ENCODE measurements at regions not wholly inside any gene's neighbourhood (a gene's known extent, or its start where the extent isn't known, plus 50 kb on each side); places are given as distances from the start of the nearest gene placed in this dataset.
"Not testable (repeated sequence)": the region's sequence is repeated elsewhere in the genome, so short reads cannot be mapped to it uniquely, and the experiment has no call there.

DNA sequence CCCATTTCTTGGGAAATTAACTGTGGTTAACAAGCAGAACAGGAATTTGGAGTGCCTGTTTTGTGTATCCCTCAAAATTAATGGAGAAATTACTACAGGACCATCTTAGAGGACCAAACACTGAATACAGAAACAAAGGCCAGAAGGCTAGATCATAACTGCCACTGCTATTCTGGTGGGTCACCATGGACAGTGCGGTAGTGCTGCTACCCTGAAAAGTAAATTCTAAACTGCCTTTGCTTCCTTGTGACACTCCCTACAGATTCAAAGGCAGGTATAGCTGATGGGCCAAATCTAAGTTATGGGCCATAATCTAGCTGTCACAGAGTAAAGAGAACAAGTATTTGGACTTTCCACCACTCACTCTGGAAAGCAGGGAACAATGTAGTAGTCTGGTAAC, 575.8 kb upstream of the ADGRB3 start:
- no peak for DNase-seq (ENCODE audit: low spot score)

DNA sequence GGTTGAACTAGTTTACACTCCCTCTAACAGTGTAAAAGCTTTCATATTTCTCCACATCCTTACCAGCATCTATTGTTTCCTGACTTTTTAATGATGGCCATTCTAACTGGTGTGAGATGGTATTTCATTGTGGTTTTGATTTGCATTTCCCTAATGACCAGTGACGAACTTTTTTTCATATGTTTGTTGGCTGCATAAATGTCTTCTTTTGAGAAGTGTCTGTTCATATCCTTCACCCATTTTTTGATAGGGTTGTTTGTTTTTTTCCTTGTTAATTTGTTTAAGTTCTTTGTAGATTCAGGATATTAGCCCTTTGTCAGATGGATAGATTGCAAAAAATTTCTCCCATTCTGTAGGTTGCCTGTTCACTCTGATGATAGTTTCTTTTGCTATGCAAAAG, 578.5 kb upstream of the ADGRB3 start:
- DNase-seq (ENCODE audit: low spot score), result not testable (repeated sequence)

- DNase-seq (ENCODE audit: low spot score), result no peak
These were observed 580.3 kb upstream of the ADGRB3 start for GRCh38 chr6:68054756-68055155.

DNA sequence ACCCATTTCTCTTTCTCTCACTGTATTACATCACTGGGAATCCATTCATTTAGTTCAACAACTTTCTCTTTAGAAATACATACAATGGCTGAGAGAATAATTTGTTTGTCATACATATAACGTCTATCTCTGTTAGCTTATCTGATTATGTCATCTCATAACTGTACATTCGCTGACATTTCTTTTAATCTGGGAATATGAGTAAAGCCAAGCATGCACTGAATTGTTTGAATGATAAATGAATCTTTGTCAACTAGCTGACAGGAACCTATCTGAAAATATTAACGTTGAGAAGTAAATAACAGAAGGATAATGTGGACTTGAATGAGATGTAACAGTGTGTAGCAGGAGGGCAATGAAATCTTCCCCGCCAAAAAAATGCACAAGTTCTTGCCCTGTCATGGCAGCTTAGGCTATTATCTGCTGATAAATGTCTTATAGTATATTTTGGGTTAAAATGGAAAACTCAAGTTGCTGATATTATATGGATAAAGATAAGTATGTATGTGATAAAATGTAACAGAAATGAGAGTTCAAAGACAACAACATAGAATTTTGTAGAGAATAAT, 581.2 kb upstream of the ADGRB3 start:
- DNase-seq (ENCODE audit: low spot score), result no peak

- DNase-seq (ENCODE audit: low spot score), result no peak
These were observed 582.8 kb upstream of the ADGRB3 start for GRCh38 chr6:68052234-68052633.

- no peak for DNase-seq (ENCODE audit: low spot score)
These were observed 585.5 kb upstream of the ADGRB3 start for GRCh38 chr6:68049562-68049961.

DNA sequence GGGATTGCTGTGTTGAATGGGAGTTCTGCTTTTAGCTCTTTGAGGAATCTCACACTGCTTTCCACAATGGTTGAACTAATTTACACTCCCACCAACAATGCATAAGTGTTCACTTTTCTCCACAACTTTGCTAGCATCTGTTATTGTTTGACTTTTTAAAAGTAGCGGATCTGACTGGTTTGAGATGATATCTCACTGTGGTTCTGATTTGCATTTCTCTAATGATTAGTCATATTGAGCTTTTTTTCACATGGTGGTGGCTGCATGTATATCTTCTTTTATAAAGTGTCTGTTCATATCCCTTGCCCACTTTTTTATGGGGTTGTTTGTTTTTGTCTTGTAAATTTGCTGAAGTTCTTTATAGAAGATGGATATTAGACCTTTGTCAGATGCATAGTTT, 588.3 kb upstream of the ADGRB3 start:
- no peak for DNase-seq (ENCODE audit: low spot score)

DNA sequence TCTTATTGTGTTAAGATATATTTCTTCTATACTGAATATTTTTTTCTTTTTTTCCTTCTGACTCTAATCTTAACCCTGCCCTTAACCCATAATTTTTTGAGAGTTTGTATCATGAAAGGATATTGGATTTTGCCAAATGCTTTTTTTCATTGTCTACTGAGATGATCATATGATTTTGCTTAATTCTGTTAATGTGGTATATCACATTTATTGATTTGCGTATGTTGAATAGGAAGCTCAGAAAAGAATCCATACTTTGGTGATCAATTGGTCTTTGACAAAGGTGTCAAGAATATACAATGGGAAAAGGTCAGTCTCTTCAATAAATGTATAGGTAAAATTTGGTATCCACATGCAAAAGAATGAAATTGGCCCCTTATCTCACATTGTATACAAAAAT, 588.8 kb upstream of the ADGRB3 start:
- DNase-seq (ENCODE audit: low spot score), result no peak

- DNase-seq (ENCODE audit: low spot score), result no peak
These were observed 589.9 kb upstream of the ADGRB3 start for GRCh38 chr6:68045193-68045592.

GRCh38 chr6:68044264-68044663, 590.8 kb upstream of the ADGRB3 start:
- DNase-seq (ENCODE audit: low spot score), result no peak

- DNase-seq (ENCODE audit: low spot score), result no peak
These were observed 592.0 kb upstream of the ADGRB3 start for GRCh38 chr6:68043122-68043398.

DNA sequence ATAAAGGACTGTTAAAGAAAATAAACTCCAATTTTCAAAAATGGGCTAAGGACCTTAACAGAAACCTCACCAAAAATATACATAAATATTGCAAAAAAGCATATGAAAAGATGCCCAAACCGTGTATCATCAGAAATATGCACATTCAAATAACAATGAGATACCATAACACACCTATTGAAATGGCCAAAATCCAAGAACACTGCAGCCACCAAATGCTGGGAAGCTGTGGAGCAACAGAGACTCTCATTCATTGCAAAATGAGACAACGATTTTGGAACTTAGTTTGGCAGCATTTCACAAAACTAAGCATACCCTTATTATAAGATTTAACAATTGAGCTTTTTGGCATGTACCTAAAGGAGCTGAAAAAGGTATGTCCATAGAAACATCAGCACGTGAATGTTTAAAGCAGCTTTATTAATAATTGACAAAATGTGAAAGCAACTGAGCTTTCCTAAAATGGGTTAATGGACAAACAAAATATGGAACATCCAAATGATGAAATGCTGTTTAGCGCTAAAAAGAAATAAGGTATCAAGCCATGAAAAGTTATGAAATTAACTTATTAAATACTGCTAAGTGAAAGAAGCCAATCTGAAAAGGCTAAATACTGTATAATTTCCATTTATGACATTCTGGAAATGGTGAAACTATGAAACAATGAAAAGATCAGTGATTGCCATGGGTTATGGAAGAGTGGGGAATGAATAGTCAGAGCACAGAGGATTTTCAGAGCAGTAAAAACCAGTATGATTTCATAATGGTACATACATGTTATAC, 592.6 kb upstream of the ADGRB3 start:
- no peak for DNase-seq (ENCODE audit: low spot score)

DNA sequence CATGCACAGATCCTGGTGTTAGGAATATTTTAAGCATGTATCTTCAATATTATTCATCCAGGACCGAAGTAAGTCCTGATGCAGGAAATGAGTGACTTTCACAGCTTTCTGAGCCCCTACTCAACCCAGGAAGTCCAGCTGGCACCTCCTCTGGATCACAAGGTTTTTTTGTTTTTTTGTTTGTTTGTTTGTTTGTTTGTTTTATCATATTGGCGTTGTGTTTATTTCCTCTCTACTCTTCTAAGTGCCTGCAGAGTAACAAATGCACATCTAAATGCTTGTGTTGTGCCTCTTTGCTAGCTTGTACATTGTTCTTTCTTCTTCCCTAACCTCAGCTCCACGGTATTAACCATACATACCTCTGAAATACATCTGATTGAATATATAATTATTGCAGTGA, 594.3 kb upstream of the ADGRB3 start:
- DNase-seq (ENCODE audit: low spot score), result no peak

- DNase-seq (ENCODE audit: low spot score), result no peak
These were observed 594.7 kb upstream of the ADGRB3 start for GRCh38 chr6:68040312-68040778.

DNA sequence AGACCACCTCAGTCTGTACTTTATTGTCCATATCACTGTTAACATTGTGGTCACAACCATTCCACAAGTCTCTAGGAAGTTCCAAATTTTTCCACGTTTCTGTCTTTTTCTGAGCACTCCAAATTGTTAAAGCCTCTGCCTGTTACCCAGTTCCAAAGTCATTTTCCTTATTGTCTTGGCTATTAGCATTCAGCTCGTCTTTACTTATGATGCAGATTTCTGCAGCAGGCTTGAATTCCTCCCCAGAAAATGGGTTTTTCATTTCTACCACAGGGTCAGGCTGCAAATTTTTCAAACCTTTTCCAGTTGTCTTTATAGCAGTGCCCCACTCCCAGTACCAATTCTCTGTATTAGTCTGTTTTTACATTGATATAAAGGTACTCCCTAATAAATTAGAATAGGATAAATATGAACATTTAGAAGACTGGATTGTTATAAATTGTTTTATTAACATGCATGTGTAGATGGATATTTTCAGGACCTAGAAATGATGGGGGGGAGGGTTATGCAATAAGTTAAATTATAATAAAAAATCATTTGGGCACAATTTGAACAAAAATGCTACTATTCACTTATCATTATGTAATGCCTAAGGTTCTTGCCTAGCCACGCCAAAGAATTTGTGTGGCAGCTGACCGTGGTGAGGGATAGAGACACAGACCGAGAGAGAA, 595.3 kb upstream of the ADGRB3 start:
- DNase-seq (ENCODE audit: low spot score), result no peak

DNA sequence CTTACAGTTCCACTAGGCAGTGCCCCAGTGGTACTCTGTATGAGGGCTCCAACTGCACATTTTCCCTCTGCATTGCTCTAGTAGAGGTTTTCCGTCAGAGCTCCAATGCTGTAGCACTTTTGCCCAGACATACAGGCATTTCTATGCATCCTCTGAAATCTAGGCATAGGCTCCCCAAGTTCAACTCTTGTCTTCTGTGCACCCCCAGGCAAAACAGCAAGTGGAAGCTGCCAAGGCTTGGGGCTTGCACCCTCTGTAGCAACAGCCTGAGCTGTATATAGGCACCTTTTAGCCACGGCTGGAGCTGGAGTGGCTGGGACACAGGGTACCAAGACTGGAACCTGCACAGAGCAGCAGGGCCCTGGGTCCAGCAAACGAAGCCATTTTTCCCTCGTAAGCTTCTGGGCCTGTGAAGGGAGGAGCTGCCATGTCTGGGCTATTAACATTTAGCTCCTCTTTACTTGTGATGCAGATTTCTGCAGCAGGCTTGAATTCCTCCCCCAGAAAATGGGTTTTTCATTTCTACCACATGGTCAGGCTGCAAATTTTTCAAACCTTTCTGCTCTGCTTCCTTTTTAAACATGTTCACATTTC, 596.2 kb upstream of the ADGRB3 start:
- no peak for DNase-seq (ENCODE audit: low spot score)

DNA sequence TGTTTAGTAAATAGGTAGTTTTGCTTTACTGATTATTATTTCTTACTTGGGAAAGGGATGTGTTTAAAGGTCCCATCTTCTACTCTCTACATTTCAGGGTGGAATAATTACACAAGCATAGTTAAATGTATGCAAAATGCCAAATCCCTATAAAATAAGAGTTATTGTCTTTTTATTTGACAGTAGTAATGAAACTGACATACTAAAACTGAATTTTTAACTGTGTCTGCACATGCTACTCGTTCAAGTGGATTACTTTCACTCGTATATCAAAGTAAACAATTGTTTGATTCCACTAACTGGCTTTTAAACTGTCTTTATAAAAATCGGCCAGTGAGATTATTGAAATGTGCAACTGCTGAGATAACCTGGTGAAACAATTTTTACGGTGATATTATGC, 602.9 kb upstream of the ADGRB3 start:
- no peak for DNase-seq (ENCODE audit: low spot score)

- no peak for DNase-seq (ENCODE audit: low spot score)
These were observed 604.0 kb upstream of the ADGRB3 start for GRCh38 chr6:68031054-68031453.

DNA sequence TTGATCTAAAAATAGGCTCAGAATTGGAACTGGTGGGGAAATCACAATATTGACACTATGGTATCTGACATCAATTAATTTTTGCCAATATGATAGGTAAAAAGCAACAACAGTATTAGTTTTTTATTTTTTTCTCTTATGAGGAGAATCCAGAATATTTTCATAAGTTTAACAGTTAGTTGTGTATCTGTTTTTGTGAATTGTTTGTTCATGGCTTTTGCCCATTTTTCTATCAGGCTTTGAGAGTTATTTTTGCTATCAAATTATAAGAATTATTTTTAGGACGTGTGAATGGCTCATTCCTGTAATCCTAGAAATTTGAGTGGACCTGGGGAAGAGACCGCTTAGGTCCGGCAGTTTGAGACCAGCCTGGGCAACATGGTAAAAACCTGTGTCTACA, 608.6 kb upstream of the ADGRB3 start:
- no peak for DNase-seq (ENCODE audit: low spot score)

GRCh38 chr6:68025764-68026163, 609.3 kb upstream of the ADGRB3 start:
- DNase-seq (ENCODE audit: low spot score), result no peak

- DNase-seq (ENCODE audit: low spot score), result no peak
These were observed 610.4 kb upstream of the ADGRB3 start for GRCh38 chr6:68024570-68025269.

DNA sequence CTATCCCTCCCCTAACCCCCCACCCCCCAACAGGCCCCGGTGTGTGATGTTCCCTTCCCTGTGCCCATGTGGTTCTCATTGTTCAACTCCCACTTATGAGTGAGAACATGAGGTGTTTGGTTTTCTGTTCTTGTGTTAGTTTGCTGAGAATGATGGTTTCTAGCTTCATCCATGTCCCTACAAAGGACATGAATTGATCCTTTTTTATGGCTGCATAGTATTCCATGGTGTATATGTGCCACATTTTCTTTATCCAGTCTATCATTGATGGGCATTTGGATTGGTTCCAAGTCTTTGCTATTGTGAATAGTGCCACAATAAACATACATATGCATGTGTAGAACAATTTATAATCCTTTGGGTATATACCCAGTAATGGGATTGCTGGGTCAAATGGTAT, 612.1 kb upstream of the ADGRB3 start:
- not testable (repeated sequence) for DNase-seq (ENCODE audit: low spot score)

Data from hepatic stellate cell (primary cell).